Epithelial cell of esophagus (primary cell): ENCODE measurements at regions not wholly inside any gene's neighbourhood (a gene's known extent, or its start where the extent isn't known, plus 50 kb on each side); places are given as distances from the start of the nearest gene placed in this dataset.
A peak's percentile ranks its signal among the peaks of the same experiment; 100 is the strongest.

Experiments used
- DNase-seq: peaks from one replicate; pipeline ENCODE4 v3.0.0; 2010; ENCODE audit warnings: low read depth
- H3K4me3 ChIP-seq: 2 replicates; pipeline ENCODE4 v1.5.1; 2011; ENCODE audit warnings: mild to moderate bottlenecking, low read length, control low read depth
- CTCF ChIP-seq: IDR thresholded peaks from 2 replicates; pipeline ENCODE4 v1.5.1; 2011; ENCODE audit warnings: low read depth, mild to moderate bottlenecking, low read length, control low read depth, inconsistent platforms; ENCODE audit not compliant: insufficient read depth; ENCODE audit errors: missing control alignments

- no peak for TF ChIP-seq CTCF
- H3K4me3 ChIP-seq = no peak overlapping the region
- no peak for DNase-seq
These were observed 671.1 kb downstream of the TBL1XR1 start for GRCh38 chr3:176526225-176526624.

GRCh38 chr3:176523114-176523513, 674.2 kb downstream of the TBL1XR1 start:
- TF ChIP-seq CTCF = no peak
- DNase-seq = no peak
- H3K4me3 ChIP-seq = no peak overlapping the region

GRCh38 chr3:176522436-176522835, 674.8 kb downstream of the TBL1XR1 start:
- DNase-seq = no peak
- TF ChIP-seq CTCF = no peak
- H3K4me3 ChIP-seq = no peak overlapping the region

GRCh38 chr3:176521531-176522175, 675.6 kb downstream of the TBL1XR1 start:
- TF ChIP-seq CTCF = no peak
- H3K4me3 ChIP-seq = no peak overlapping the region
- DNase-seq = no peak

- peak; percentile 47 for TF ChIP-seq CTCF
- no peak overlapping the region for H3K4me3 ChIP-seq
- DNase-seq = peak; percentile 62
These were observed 683.0 kb downstream of the TBL1XR1 start for GRCh38 chr3:176514297-176514696.

GRCh38 chr3:176513604-176514003, 683.7 kb downstream of the TBL1XR1 start:
- DNase-seq = no peak
- no peak for TF ChIP-seq CTCF
- H3K4me3 ChIP-seq = no peak overlapping the region

GRCh38 chr3:176512037-176512436, 685.2 kb downstream of the TBL1XR1 start:
- DNase-seq = no peak
- TF ChIP-seq CTCF = no peak
- no peak overlapping the region for H3K4me3 ChIP-seq
